ENCODE measurements at regions not wholly inside any gene's neighbourhood (a gene's known extent, or its start where the extent isn't known, plus 50 kb on each side); places are given as distances from the start of the nearest gene placed in this dataset.

GRCh38 chr12:92560713-92561542, 141.9 kb upstream of the PLEKHG7 start:
- Mint-ChIP-seq H3K36me3 (ENCODE audit: low read depth) (no peaks in the 10 kb centered on the region), H3K4me1 (ENCODE audit: low read depth) (peaks cover 29% of the 10 kb centered on the region), H3K9me3 (no peaks in the 10 kb centered on the region), H3K27me3 (ENCODE audit: insufficient read depth) (no peaks in the 10 kb centered on the region; the same call in 1 of the 2 replicates), H3K4me3 (no peak overlapping the region), H3K27ac (no peak overlapping the region)
- no peak for DNase-seq
- no peak for TF ChIP-seq CTCF (IDR thresholded peaks at IDR 0.05)

- Mint-ChIP-seq H3K9me3 (no peaks in the 10 kb centered on the region), H3K27me3 (ENCODE audit: insufficient read depth) (no peaks in the 10 kb centered on the region; the same call in 1 of the 2 replicates), H3K4me3 (no peak overlapping the region), H3K36me3 (ENCODE audit: low read depth) (no peaks in the 10 kb centered on the region), H3K27ac (peak overlapping the region; percentile 62), H3K4me1 (ENCODE audit: low read depth) (peaks cover 29% of the 10 kb centered on the region)
- peak; percentile 51 for DNase-seq
- TF ChIP-seq CTCF (IDR thresholded peaks at IDR 0.05), result no peak
Observed at GRCh38 chr12:92558806-92559205, 144.0 kb upstream of the PLEKHG7 start.

- DNase-seq, result no peak
- H3K4me1 Mint-ChIP-seq (ENCODE audit: low read depth), result peaks cover 29% of the 10 kb centered on the region
- H3K27me3 Mint-ChIP-seq (ENCODE audit: insufficient read depth), result no peaks in the 10 kb centered on the region; the same call in 1 of the 2 replicates
- H3K36me3 Mint-ChIP-seq (ENCODE audit: low read depth), result no peaks in the 10 kb centered on the region
- H3K4me3 Mint-ChIP-seq, result no peak overlapping the region
- H3K27ac Mint-ChIP-seq, result peak overlapping the region; percentile 62
- no peaks in the 10 kb centered on the region for H3K9me3 Mint-ChIP-seq
- TF ChIP-seq CTCF (IDR thresholded peaks at IDR 0.05), result no peak
Observed at GRCh38 chr12:92558215-92558773, 144.5 kb upstream of the PLEKHG7 start.

GRCh38 chr12:92557422-92557724, 145.4 kb upstream of the PLEKHG7 start:
- Mint-ChIP-seq H3K9me3 (no peaks in the 10 kb centered on the region), H3K4me1 (ENCODE audit: low read depth) (peaks cover 29% of the 10 kb centered on the region), H3K4me3 (no peak overlapping the region), H3K27me3 (ENCODE audit: insufficient read depth) (no peaks in the 10 kb centered on the region; the same call in 1 of the 2 replicates), H3K36me3 (ENCODE audit: low read depth) (no peaks in the 10 kb centered on the region), H3K27ac (no peak overlapping the region)
- no peak for DNase-seq
- no peak for TF ChIP-seq CTCF (IDR thresholded peaks at IDR 0.05)

- DNase-seq, result no peak
- Mint-ChIP-seq H3K4me3 (no peak overlapping the region), H3K27me3 (ENCODE audit: insufficient read depth) (no peaks in the 10 kb centered on the region; the same call in 1 of the 2 replicates), H3K27ac (no peak overlapping the region), H3K36me3 (ENCODE audit: low read depth) (no peaks in the 10 kb centered on the region), H3K4me1 (ENCODE audit: low read depth) (peaks cover 23% of the 10 kb centered on the region), H3K9me3 (no peaks in the 10 kb centered on the region)
- TF ChIP-seq CTCF (IDR thresholded peaks at IDR 0.05), result no peak
Observed at GRCh38 chr12:92556637-92557421, 146.0 kb upstream of the PLEKHG7 start.

Data from HFFc6 (cell line).